HG02943 (cell line): ENCODE measurements at regions not wholly inside any gene's neighbourhood (a gene's known extent, or its start where the extent isn't known, plus 50 kb on each side); places are given as distances from the start of the nearest gene placed in this dataset.
"Not testable (repeated sequence)": the region's sequence is repeated elsewhere in the genome, so short reads cannot be mapped to it uniquely, and the experiment has no call there.

Experiments
- ATAC-seq: cut with Tn5 transposase; IDR thresholded peaks from one replicate; pipeline ENCODE4 v1.9.1; 2021; ENCODE audit warnings: mild to moderate bottlenecking, low read depth, moderate library complexity; ENCODE audit not compliant: unreplicated experiment

DNA sequence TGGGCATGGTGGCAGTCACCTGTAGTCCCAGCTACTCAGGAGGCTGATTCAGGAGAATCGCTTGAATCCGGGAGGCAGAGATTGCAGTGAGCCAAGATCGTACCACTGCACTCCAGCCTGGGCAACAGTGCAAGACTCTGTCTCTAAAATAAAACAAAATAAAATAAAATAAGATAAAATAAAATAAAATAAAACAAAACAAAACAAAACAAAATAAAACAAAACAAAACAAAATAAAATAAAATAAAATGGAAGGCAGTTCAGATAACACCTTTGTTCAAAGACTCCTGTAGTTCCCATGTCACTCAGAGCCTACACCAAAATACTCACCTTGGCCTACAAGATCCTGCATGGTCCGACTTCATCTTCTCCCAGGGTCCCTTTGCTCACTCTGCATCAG lies 61.3 kb downstream of the SYF2 start:
- not testable (repeated sequence) for ATAC-seq

DNA sequence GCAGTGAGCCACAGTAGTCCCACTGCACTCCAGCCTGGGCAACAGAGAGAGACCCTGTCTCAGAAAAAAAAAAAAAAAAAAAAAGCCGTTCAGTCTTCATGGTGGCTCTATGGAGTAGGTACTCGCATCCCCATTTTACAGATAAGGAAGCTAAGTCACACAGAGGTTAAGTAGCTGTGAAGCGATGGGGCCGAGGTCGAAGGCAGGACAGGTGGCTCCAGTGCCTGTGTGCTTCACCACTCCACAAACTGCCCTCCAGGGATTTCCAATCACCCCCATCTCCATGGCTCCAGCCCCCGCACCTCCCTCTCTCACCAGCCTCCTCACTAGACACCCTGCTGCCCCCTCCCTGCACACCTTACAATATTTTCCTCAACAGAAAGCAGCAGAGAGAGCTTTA lies 61.9 kb downstream of the SYF2 start:
- ATAC-seq, result no peak

DNA sequence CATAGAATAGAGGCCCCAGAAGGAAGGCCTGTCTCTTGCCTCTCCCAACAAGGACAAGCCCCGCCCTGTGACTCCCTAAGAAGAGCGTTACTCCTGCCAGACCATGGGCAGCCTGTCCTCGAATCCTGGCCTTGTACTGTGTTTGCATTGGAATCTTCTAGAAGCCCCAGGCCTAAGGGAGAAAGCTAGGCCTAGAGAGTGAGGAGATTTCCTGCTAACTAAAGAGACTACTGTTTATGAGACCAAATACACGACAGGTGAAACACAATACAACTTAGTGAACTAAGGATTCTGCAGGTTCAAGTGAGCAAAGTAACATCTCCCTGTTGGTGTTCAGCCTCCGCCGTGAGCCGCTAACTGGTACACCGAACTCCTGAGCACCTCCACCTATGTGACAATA lies 62.7 kb downstream of the SYF2 start:
- ATAC-seq, result no peak

DNA sequence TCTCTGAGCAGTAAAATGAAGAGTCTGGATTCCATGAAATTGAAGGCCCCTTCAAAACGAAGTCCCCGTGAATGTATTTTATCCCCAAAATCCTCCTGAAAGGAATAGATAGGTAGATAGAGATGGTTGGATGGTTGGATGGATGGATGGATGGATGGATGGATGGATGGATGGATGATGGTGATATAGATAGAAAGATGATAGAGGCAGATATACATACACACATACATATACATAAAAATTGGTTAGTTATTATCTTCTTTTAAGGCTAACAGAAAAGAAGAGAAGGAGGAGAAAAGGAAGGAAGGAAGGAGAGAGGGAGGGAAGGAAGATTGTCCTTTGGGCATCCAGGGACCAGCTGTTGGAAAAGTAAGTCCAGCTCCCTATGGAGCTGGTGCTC lies 63.1 kb downstream of the SYF2 start:
- no peak for ATAC-seq

DNA sequence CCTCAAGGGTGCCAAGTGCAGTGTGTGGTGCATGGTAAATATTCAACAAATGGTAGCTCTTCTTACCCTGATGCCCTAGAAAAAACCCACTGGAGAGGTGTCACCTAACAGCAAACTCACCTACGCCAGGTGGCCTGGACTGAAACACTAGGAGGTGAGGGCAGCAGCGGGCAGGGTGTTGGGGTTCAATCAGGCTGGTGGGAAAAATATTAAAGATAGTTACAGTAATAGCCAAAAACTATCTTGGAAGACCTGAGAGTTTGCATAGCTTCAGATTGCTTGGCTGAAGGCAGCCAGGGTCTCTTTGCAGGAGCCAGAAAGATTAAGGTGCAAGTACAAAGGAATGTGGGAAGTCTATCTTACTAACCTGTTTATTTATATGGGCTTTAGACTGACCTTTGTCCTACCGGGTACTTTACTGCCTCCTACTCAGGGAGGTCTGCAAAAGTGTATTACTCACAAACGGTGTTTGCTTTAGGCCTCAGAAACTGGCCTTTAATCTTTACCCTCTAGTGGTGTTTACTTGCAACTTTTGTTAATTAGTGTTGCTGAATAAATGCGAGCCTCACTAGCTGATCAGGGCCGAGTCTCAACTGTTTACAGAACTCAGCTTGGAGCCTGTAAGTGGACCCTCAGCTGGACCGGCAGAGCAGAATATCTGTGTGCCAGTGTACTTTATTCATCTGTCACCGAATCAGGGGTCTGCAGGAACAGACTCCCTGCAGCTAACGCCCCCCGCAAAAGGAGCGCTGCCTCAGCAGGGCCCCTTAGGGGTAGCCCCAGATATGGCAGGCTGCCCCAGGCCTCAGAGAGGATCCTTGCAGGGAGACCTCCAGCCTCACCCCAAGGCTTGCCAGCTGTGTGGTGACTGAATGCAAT lies 63.9 kb downstream of the SYF2 start:
- no peak for ATAC-seq

DNA sequence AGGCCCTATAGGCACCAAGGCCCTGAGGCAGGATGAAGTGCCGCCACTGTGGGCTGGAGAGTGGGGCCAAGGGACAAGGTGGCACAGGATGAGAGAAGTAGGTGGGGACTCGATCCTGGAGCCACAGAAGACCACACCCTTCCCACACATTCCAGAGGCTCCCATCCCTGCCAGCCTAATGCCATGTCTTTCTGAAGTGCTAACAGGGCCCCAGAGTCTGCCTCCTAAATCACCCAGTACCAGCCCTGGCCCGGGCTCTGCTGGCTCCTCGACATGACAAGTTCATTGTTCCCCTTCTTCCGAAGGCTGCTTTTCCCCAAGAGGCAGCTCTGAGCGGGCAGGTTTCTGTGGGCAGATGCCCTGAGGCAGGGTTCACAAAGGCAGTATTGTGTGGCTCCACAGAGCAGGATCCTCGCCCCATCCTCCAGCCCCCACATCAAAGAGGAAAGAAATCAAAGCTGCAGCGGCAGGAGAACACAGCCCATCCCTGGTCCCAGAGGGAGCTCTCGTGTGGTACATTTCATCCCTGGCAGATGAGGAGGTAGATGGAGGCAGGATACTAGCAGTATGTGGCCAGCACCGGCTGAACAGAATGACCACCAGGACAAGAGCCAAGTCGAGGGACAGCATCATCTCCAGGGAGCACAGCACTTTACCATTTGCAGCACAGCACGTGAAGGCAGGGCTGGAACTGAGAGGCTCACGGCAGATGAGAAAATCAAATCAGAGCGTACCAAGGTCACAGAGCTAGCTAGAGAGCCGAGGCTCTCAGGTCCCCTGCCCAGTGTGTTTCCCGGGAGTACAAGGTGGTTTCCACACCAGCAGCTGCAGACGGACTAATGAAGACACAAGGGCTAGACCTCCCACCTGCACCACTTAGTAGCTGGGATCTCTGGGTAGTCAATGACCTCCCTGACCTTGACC lies 64.8 kb downstream of the SYF2 start:
- no peak for ATAC-seq

DNA sequence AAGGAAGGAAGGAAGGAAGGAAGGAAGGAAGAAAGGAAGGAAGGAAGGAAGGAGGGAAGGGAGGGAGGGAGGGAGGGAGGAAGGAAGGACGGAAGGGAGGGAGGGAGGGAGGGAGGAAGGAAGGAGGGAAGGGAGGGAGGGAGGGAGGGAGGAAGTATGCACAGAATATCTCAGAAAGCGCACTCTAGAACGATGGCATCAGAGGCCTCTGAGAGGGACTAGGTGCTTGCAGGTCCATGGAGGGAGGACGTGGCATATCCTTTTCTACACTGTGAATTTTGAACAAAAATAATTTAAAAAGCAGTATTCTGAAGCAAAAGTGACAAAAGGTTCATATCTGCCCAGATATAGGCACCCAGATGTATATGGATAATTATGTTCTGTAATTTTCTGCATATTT lies 65.5 kb downstream of the SYF2 start:
- ATAC-seq, result no peak

DNA sequence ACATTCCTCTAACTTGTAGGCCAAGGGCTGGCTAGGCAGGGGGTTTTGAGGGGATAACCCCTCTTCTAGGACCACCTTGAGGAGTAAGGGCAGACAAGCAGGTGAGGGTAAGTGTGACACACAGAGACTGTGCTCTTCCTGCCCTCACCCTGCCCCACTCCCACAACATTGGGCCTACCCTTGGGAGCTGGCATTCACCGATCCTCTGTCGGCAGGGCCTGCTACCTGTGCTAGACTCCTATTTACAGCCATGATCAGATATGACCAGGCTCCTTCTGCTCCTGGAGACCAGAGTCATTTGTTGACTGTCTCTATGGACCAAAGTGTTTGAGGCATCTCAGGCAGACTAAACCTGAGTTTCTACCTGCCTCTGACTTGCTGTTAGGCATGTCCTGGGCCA lies 68.3 kb downstream of the SYF2 start:
- no peak for ATAC-seq

DNA sequence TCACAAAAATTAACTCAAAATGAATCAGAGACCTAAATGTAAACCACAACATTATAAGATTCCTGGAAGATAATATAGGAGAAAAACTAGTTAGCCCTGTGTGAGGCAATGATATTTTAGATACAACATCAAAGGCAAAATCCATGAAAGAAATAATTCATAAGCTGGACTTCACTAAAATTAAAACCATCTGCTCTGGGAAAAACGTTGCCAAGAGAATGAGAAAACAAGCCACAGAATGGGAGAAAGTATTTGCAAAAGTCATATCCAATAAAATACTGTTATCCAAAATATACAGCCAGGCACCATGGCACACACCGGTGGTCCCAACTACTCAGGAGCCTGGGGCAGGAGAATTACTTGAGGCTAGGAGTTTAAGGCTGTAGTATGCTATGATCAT lies 70.3 kb downstream of the SYF2 start:
- no peak for ATAC-seq

DNA sequence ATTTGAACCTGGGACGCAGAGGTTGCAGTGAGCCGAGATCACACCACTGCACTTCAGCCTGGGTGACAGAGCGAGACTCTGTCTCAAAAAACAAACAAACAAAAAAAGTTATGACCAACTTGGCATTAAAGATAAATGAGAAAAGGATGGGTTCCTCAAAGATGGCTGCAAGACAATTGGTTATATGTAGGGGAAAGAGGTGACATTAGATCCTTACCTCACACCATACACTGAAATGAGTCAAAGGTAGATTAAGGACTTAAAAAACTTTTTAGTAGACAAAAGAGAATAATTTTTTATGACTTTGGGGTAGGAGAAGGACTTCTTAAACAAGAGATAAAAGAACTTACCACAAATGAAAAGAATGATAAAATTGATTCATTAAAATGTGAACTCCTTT lies 74.5 kb downstream of the SYF2 start:
- ATAC-seq, result no peak

DNA sequence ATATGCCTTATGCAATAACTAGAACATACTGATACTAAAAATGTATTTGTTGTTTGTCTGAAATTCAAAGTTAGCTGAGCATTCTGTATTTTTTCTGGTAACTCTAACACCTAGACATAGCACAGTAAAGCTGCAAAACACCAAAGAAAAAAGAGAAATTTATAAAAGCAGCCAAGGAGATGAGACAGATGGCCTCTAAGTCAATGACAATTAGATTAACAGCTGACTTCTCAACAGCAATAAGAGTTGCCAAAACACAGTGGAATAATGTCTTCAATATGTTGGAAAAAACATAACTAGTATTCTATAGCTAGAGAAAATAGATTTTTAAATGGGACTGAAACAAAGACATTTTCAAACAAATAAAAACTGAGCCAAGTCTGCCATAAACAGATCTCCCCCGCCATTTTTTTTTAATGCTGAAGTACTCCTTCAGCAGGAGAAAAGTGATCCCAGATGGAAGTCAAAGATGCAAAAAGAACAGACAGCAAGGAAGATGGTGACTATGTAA lies 81.3 kb downstream of the SYF2 start:
- ATAC-seq, result no peak

DNA sequence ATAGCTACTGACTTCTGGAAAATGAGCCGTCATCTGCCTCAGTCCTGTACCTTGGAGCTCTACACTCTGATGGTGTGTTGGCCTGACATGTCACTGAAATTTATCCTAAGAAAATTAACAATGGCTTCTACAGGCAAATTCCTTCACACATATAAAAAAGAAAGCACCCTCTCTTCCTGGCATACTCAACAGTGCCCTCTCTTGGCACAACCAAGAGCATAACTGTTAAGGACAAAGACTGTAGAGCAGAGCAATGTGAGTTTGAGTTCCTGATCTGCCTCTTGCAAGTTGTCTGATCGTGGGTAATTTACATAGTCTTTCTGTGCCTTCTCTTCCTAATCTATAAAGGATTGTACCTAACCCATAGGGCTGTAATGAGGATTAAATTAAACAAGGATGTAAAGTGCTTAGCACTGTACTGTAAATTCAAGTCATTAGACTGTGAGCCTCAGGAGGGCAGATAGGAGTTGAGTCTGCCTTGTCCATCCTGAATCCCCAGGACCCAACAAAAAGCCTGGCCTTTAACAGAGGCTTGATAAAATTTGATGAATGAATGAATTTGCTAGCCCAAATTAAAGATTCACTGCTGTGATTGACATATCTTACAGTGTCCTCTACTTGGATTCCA lies 83.5 kb downstream of the SYF2 start:
- ATAC-seq, result no peak

DNA sequence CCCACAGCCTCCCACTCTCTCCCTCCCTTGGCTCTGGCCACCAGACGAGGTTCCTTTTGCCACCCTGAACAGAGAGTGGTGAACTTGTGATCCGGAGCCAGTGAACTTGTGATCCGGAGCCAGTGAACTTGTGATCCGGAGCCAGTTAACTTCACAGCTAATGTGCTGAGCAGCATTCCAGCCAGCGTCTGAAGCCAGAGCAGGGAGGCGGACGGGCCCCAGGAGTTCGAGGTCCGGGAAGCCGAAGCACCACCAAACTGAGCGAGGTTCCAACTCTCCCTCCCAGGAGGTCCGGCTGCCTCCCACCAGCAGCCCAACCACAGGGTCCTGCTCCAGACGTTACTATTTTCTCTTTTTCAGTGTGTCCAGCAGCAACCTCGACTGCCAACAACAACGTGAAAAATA lies 85.8 kb downstream of the SYF2 start:
- no peak for ATAC-seq

DNA sequence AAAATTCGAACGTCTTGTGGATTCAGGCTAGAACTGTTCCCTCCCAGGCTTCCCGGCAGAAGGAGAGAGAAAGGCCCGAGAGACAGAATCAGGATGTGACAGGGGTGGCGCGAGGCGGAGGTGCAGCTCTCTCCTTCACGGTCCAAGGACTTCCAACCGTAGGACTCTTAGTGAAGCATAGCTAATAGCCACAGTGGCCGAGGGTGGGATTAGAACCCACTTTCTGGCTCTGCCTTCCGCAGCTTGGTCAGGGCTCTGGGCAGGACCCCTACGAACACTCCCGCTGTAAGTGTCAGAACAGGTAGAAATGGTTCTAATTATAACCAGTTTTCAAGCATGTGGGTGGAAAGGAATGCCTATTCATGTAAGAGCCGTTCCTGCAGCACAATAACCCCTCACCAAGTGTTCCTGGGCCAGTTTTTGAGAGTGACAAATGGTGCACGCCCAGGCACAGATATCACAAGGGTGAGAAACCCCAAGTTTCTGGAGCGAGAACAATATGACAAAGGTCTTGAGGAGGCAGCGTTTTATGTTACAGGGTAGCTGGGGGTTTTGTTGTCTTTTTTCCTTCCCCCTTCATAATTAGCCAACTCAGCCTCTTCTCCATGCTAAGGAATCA lies 86.4 kb downstream of the SYF2 start:
- no peak for ATAC-seq

DNA sequence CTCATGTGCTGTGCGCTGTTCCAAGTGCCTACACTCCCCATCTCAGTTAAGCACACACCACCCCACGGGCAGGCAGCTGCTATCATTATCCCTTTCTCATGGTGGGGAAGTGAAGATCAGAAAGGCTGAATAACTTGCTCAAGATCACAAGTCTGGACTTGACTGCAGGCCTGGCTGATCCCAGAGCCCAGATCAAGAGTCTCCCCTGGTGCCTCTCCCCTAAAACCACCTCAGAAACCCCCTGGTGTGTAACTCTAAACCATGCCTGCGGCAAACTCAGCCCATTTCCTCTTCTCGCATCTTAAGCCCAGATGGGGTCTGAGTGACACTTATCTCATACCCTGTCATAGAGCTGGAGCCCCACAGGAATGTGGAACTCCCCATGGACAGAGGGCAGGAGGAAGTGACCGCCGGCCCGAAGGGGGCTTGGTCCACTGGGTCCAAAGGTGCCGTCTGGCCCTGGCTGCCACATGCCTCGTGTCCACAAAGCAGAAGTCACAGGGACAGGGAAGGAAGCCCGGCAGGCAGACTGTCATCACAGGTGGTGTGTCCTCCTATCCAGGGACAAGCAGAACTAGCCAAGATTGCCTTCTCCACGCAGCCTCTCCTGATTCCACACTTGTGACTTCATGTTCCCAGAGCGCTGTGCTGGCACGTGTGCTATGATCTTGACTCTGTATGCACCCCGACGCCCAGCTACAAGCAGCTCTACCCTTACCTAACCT lies 92.1 kb downstream of the SYF2 start:
- ATAC-seq, result no peak

DNA sequence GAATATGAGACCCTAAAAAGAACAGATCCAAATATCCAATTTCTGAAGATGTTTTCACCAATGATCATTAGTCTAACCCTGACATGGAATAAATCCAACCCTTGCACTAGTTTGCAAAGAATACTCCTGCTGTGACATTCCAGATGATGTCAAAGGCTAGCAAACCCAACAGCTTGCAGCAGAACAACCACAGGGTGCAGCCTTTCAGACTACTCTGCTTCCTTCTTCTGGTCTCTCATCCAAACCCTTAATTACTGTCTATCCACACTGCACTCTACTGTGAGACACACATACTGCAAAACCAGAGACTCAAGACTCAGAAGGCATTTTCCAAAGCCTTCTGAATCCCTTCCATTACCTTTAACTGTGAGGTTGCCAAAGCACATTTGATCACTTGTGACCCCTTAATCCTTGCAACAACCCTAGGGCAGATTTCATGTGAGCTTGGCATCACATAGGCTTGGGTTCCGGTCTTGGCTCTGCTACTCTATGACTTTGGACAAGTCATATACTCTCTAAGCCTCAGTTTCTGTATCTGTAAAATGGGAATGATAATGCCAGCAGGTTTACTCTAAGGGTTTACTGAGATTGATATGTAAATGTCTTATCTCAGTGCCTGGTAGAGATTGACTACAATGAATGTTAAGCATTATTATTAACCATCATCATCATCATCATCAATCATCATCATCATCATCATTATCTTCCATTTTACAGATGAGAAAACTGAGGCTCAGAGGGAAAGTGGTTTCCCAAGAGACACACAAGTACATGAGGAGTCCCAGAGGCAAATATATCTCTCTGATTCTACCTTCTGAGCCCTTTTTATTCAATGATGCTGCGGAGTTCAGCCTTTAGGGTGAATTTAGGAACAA lies 94.5 kb downstream of the SYF2 start:
- ATAC-seq, result no peak

DNA sequence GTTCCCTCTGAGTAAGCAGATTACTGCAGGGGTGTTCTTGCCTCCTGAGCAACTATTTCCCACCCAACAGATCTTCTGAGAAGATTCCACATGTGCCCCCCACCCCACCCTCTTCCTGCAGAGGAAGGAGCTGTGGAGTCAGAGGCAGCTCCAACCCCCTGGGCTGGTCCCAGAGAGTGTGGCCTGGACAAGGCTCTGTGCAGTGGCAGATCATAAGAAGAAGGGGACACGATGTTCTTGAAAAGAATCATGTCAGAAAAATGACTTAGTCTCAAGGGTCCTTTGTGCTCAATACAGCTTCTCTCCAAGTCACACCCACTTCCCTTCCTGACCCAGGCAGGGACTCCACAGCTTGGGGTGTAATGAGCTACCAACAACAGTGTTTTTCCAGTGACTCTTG lies 95.2 kb downstream of the SYF2 start:
- ATAC-seq, result no peak

DNA sequence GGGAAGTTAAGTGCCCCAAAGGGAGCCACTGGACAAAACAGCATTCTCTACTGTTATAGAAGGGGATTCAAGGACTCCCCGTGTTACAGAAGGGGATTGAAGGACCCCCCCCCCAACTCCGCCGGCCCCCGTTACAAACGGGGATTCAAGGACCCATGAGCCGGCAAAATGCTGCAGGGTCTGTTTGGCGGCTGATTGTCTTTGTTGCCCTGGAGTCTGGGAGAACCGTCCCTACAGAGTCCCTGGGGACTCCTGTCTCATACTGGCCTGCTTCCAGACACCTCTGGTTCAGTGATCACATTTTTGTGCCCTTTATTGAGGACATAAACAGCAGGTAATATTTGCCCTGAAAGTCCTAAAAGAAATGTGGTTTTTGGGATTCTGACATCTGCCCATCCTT lies 96.4 kb downstream of the SYF2 start:
- ATAC-seq, result no peak
